Trophoblast cell (in vitro differentiated cells and primary cell): ENCODE measurements at regions not wholly inside any gene's neighbourhood (a gene's known extent, or its start where the extent isn't known, plus 50 kb on each side); places are given as distances from the start of the nearest gene placed in this dataset.
"Not testable (repeated sequence)": the region's sequence is repeated elsewhere in the genome, so short reads cannot be mapped to it uniquely, and the experiment has no call there.

Experiments used
- DNase-seq, 2 donors: peaks; one replicate each; pipeline ENCODE4 v3.0.0-alpha.2; 2016
- H2AFZ ChIP-seq: 2 replicates; pipeline ENCODE4 v1.6.1; 2013; ENCODE audit warnings: low read length, moderate library complexity, mild to moderate bottlenecking; ENCODE audit not compliant: insufficient read depth, poor library complexity
- H2AK5ac ChIP-seq: 2 replicates; pipeline ENCODE4 v1.6.1; 2013; ENCODE audit warnings: mild to moderate bottlenecking, low read length
- H2BK120ac ChIP-seq: 2 replicates; pipeline ENCODE4 v1.6.1; 2013; ENCODE audit warnings: low read length, mild to moderate bottlenecking, moderate library complexity; ENCODE audit not compliant: insufficient read depth, poor library complexity
- H2BK12ac ChIP-seq: 2 replicates; pipeline ENCODE4 v1.6.1; 2013; ENCODE audit warnings: mild to moderate bottlenecking, low read length, moderate library complexity
- H2BK5ac ChIP-seq: 2 replicates; pipeline ENCODE4 v1.6.1; 2013; ENCODE audit warnings: low read length, low read depth, moderate library complexity, mild to moderate bottlenecking; ENCODE audit not compliant: poor library complexity
- H3K14ac ChIP-seq: 2 replicates; pipeline ENCODE4 v1.6.1; 2013; ENCODE audit warnings: mild to moderate bottlenecking, low read length
- H3K18ac ChIP-seq: 2 replicates; pipeline ENCODE4 v1.6.1; 2013; ENCODE audit warnings: mild to moderate bottlenecking, low read length
- H3K23ac ChIP-seq: 2 replicates; pipeline ENCODE4 v1.6.1; 2013; ENCODE audit warnings: low read length
- H3K27ac ChIP-seq: 2 replicates; pipeline ENCODE4 v1.5.1; 2013; ENCODE audit warnings: low read depth, mild to moderate bottlenecking, inconsistent platforms, low read length, moderate library complexity
- H3K27me3 ChIP-seq: 2 replicates; pipeline ENCODE4 v1.6.1; 2013; ENCODE audit warnings: inconsistent platforms, mild to moderate bottlenecking, low read length, moderate library complexity; ENCODE audit not compliant: insufficient read depth
- H3K36me3 ChIP-seq, 2 experiments: 1 replicate in 1 of 2; 2 replicates in 1 of 2; pipeline ENCODE4 v1.6.1; 2013; ENCODE audit warnings: low read length in 2 of 2, mild to moderate bottlenecking in 2 of 2, moderate library complexity in 1 of 2; ENCODE audit not compliant: insufficient read depth in 2 of 2, control insufficient read depth in 1 of 2
- H3K4ac ChIP-seq: 2 replicates; pipeline ENCODE4 v1.6.1; 2013; ENCODE audit warnings: low read depth, mild to moderate bottlenecking, low read length, moderate library complexity
- H3K4me1 ChIP-seq, 2 experiments: 1 replicate in 1 of 2; 2 replicates in 1 of 2; pipeline ENCODE4 v1.6.1; 2013; ENCODE audit warnings: low read length in 2 of 2, mild to moderate bottlenecking in 2 of 2, moderate library complexity in 1 of 2; ENCODE audit not compliant: insufficient read depth in 2 of 2, control insufficient read depth in 1 of 2
- H3K4me2 ChIP-seq: 2 replicates; pipeline ENCODE4 v1.6.1; 2013; ENCODE audit warnings: inconsistent platforms, mild to moderate bottlenecking, low read length, moderate library complexity
- H3K4me3 ChIP-seq: 2 replicates; pipeline ENCODE4 v1.5.1; 2013; ENCODE audit warnings: mild to moderate bottlenecking, low read depth, low read length, inconsistent platforms
- H3K79me1 ChIP-seq: one replicate; pipeline ENCODE4 v1.6.1; 2013; ENCODE audit warnings: low read length
- H3K79me2 ChIP-seq: 2 replicates; pipeline ENCODE4 v1.6.1; 2013; ENCODE audit warnings: low read length, mild to moderate bottlenecking; ENCODE audit not compliant: control insufficient read depth, insufficient read depth, poor library complexity
- H3K9ac ChIP-seq: 2 replicates; pipeline ENCODE4 v1.6.1; 2013; ENCODE audit warnings: mild to moderate bottlenecking, low read length
- H3K9me3 ChIP-seq: 2 replicates; pipeline ENCODE4 v1.6.1; 2013; ENCODE audit warnings: low read depth, mild to moderate bottlenecking, control low read depth, inconsistent platforms, low read length; ENCODE audit not compliant: insufficient read depth
- H4K12ac ChIP-seq: 2 replicates; pipeline ENCODE4 v1.6.1; 2013; ENCODE audit warnings: low read depth, mild to moderate bottlenecking, low read length, moderate library complexity
- H4K8ac ChIP-seq: 2 replicates; pipeline ENCODE4 v1.6.1; 2013; ENCODE audit warnings: low read depth, mild to moderate bottlenecking, low read length, moderate library complexity
- H4K91ac ChIP-seq: one replicate; pipeline ENCODE4 v1.6.1; 2013; ENCODE audit warnings: low read depth, mild to moderate bottlenecking, low read length, moderate library complexity
- WGBS: extraction: QIAGEN DNeasy Blood & Tissue Kit; methylation state at CpG from one replicate; pipeline ENCODE4 v1.1.7; 2013; ENCODE audit warnings: missing lambda C conversion rate; ENCODE audit not compliant: insufficient read length, insufficient coverage; ENCODE audit errors: extremely low coverage; 5-methylcytosine and 5-hydroxymethylcytosine counted together

DNA sequence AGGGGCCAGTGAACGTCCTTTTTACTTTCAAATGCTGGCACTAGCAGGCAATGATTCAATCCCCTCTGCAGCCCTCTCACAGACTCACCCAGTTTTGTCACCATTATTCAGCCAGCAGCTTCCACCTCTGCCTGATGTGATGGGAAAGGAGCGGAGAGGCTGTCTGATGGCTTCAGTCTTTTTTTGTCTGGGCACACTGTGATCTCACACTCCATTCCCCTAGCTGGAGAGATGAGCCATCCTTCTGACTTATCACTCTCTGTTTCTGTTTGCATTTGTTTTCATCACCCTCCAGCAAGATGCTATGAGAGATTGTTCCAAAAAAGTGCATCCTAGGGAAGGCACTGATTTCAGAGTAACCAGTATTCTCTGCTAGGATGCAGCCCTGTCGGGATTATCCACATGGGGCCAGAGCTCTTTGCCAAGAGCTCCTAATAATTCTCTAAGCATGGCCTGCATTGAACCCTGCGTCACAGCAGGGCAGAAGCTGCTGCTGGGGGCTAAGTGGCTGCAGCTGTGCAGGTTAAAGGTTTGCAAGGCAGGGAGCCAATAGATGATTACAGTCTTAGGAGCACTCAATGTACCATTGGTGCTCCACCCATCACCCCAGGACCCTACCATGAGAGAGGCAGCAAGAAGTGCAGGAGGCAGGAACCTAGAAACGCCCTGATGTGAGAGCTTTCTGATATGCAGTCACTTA lies 236.1 kb upstream of the C16orf82 start:
- no peak overlapping the region for H4K91ac ChIP-seq
- DNase-seq: no peak
- no peaks in the 10 kb centered on the region for H3K4me1 ChIP-seq
- H2BK12ac ChIP-seq: no peak overlapping the region
- H3K27ac ChIP-seq: no peak overlapping the region
- no peaks in the 10 kb centered on the region for H3K27me3 ChIP-seq
- H2BK120ac ChIP-seq: no peak overlapping the region
- no peaks in the 10 kb centered on the region for H3K79me1 ChIP-seq
- no peak overlapping the region for H3K18ac ChIP-seq
- no peaks in the 10 kb centered on the region for H3K9me3 ChIP-seq
- H3K36me3 ChIP-seq: no peaks in the 10 kb centered on the region
- no peaks in the 10 kb centered on the region for H3K79me2 ChIP-seq
- no peak overlapping the region for H4K8ac ChIP-seq
- H2BK5ac ChIP-seq: no peak overlapping the region
- H3K4me3 ChIP-seq: no peak overlapping the region
- no CpG with 5 or more reads among the region's 5 CpGs for WGBS
- no peak overlapping the region for H3K4me2 ChIP-seq
- no peak overlapping the region for H2AFZ ChIP-seq
- no peak overlapping the region for H3K23ac ChIP-seq
- H3K4ac ChIP-seq: no peak overlapping the region
- H3K9ac ChIP-seq: no peak overlapping the region
- no peak overlapping the region for H4K12ac ChIP-seq
- no peak overlapping the region for H3K14ac ChIP-seq
- no peak overlapping the region for H2AK5ac ChIP-seq

DNA sequence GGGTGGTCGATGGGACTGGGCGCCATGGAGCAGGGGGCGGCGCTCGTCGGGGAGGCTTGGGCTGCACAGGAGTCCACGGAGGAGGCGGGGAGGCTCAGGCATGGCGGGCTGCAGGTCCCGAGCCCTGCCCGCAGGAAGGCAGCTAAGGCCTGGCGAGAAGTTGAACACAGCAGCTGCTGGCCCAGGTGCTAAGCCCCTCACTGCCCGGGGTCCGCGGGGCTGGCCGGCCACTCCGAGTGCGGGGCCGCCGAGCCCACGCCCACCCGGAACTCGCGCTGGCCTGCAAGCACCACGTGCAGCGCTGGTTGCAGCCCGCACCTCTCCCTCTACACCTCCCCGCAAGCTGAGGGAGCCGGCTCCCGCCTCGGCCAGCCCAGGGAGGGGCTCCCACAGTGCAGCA lies 230.6 kb upstream of the C16orf82 start:
- H3K79me1 ChIP-seq, H3K4ac ChIP-seq, H2BK12ac ChIP-seq, H4K12ac ChIP-seq, H2BK5ac ChIP-seq, H3K18ac ChIP-seq, H3K79me2 ChIP-seq, H2AFZ ChIP-seq, H3K23ac ChIP-seq, H3K14ac ChIP-seq, H3K9me3 ChIP-seq, H2BK120ac ChIP-seq, H2AK5ac ChIP-seq, H3K27me3 ChIP-seq, DNase-seq, H3K4me3 ChIP-seq, H3K4me1 ChIP-seq, H4K8ac ChIP-seq, H3K9ac ChIP-seq, H3K4me2 ChIP-seq, H3K36me3 ChIP-seq, H3K27ac ChIP-seq, H4K91ac ChIP-seq: not testable (repeated sequence)
- no CpG with 5 or more reads among the region's 31 CpGs for WGBS

DNA sequence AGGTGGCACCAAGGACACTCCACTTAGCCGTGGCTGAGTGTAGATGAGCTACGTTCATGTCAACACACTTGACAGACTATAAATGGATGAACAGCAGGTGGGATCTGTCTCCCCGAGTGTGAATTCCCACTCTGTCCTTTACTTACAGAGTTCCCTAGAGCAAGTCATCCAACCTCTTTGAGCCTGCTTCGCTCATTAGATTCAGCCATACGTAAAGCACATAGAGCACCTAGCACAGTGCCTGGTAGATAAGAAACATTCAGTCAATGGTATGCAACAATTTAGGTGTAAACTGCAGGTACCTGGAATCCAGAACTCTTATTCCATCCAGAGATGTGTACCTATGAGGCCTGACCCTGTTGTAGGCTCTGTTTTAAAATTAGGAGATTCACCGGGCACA lies 227.8 kb upstream of the C16orf82 start:
- Histone ChIP-seq H3K9ac (no peak overlapping the region), H3K79me1 (no peaks in the 10 kb centered on the region), H3K4me3 (no peak overlapping the region), H3K4me1 (no peaks in the 10 kb centered on the region), H3K27ac (no peak overlapping the region), H3K4me2 (no peak overlapping the region), H3K4ac (no peak overlapping the region), H4K91ac (no peak overlapping the region), H2BK5ac (no peak overlapping the region), H2BK12ac (no peak overlapping the region), H3K23ac (no peak overlapping the region), H3K36me3 (no peaks in the 10 kb centered on the region), H2BK120ac (no peak overlapping the region), H4K8ac (no peak overlapping the region), H2AFZ (no peak overlapping the region), H3K27me3 (no peaks in the 10 kb centered on the region), H2AK5ac (no peak overlapping the region), H4K12ac (no peak overlapping the region), H3K79me2 (no peaks in the 10 kb centered on the region), H3K18ac (no peak overlapping the region), H3K14ac (no peak overlapping the region), H3K9me3 (peaks cover 4% of the 10 kb centered on the region)
- DNase-seq: no peak
- WGBS: no CpG with 5 or more reads among the region's 6 CpGs

DNA sequence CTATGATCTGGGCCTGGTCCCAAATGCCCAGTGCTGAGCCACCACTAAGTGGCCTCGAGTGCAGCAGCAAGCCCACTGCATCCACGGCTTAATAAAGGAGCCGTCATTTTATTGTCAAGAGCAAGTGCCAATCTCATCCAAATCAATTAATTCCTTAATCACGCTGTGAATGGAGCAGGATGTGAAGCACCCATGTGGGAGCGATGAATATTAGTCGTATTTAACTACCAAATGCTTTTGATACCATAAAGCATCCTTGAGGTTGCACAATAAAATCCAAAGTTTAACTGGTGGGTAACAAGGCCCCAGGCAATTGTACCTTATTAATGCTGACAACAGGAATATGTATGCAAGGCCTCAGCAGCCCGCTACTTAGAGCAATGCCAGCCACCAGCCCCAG lies 226.0 kb upstream of the C16orf82 start:
- no peaks in the 10 kb centered on the region for H3K36me3 ChIP-seq
- H3K79me1 ChIP-seq: no peaks in the 10 kb centered on the region
- no peak overlapping the region for H3K14ac ChIP-seq
- no peak overlapping the region for H2AFZ ChIP-seq
- no peak for DNase-seq
- no peak overlapping the region for H2AK5ac ChIP-seq
- no peaks in the 10 kb centered on the region for H3K4me1 ChIP-seq
- no peak overlapping the region for H4K8ac ChIP-seq
- H3K9me3 ChIP-seq: peaks cover 4% of the 10 kb centered on the region
- no peak overlapping the region for H2BK120ac ChIP-seq
- no peaks in the 10 kb centered on the region for H3K27me3 ChIP-seq
- no peak overlapping the region for H3K4ac ChIP-seq
- H3K4me3 ChIP-seq: no peak overlapping the region
- H4K91ac ChIP-seq: no peak overlapping the region
- no peak overlapping the region for H4K12ac ChIP-seq
- no peak overlapping the region for H3K9ac ChIP-seq
- no peak overlapping the region for H2BK5ac ChIP-seq
- whole genome bisulfite sequencing: no CpG with 5 or more reads among the region's 7 CpGs
- H2BK12ac ChIP-seq: no peak overlapping the region
- H3K79me2 ChIP-seq: no peaks in the 10 kb centered on the region
- no peak overlapping the region for H3K4me2 ChIP-seq
- H3K18ac ChIP-seq: no peak overlapping the region
- no peak overlapping the region for H3K23ac ChIP-seq
- H3K27ac ChIP-seq: no peak overlapping the region
